Stomach (tissue), 8 donors: ENCODE measurements at regions not wholly inside any gene's neighbourhood (a gene's known extent, or its start where the extent isn't known, plus 50 kb on each side); places are given as distances from the start of the nearest gene placed in this dataset.

Experiments used
- DNase-seq, 2 donors: peaks; one replicate each; pipeline versions ENCODE4 v3.0.0 to v3.0.0-alpha.2; 2013 to 2019
- H3K27ac ChIP-seq, 5 donors: fragments of 200-600 bp in 4 of 5; sonication (generic) in 4 of 5; one replicate each; pipeline ENCODE4 v1.5.1; 2013 to 2019; ENCODE audit warnings: mild to moderate bottlenecking in 1 of 5, moderate library complexity in 1 of 5
- H3K27me3 ChIP-seq, 3 donors: fragments of 200-600 bp; sonication (generic); one replicate each; pipeline ENCODE4 v1.5.1; 2017 to 2019; ENCODE audit warnings: mixed run types in 1 of 3
- H3K36me3 ChIP-seq, 4 donors: fragments of 200-600 bp; sonication (generic); 1 replicate in 3 of 4; 2 replicates in 1 of 4; pipeline ENCODE4 v1.5.1; 2016 to 2019
- H3K4me1 ChIP-seq, 4 donors: fragments of 200-600 bp; sonication (generic); one replicate each; pipeline ENCODE4 v1.5.1; 2016 to 2019
- H3K4me3 ChIP-seq, 4 donors: fragments of 200-600 bp; sonication (generic) in 3 of 4; one replicate each; pipeline ENCODE4 v1.5.1; 2016 to 2019; ENCODE audit warnings: mild to moderate bottlenecking in 1 of 4
- H3K9me3 ChIP-seq, 4 donors: fragments of 200-600 bp; sonication (generic); one replicate each; pipeline ENCODE4 v1.5.1; 2016 to 2019
- CTCF ChIP-seq, 7 experiments: fragments of 450-650 bp in 4 of 7; fragments of 200-600 bp in 3 of 7; sonication (generic) in 3 of 7; IDR thresholded peaks; one replicate each; pipeline ENCODE4 v1.5.1; 2016 to 2019; ENCODE audit warnings: antibody characterized with exemption in 7 of 7, control low read depth in 2 of 7, mild to moderate bottlenecking in 1 of 7
- EP300 ChIP-seq: sonication (generic); formaldehyde crosslinking; IDR thresholded peaks from one replicate; pipeline ENCODE4 v1.6.1; 2017; ENCODE audit warnings: antibody characterized with exemption
- POLR2A ChIP-seq, 4 donors: fragments of 450-650 bp; IDR thresholded peaks; one replicate each; pipeline ENCODE4 v1.6.1; 2016; ENCODE audit warnings: antibody characterized with exemption in 4 of 4, control low read depth in 2 of 4, mild to moderate bottlenecking in 1 of 4, moderate library complexity in 1 of 4
- POLR2AphosphoS5 ChIP-seq, 3 donors: sonication (generic); formaldehyde crosslinking; IDR thresholded peaks; one replicate each; pipeline ENCODE4 v1.6.1; 2016; ENCODE audit warnings: antibody characterized with exemption in 3 of 3
- WGBS, 5 donors: extraction: QIAGEN DNeasy Blood & Tissue Kit in 3 of 5; methylation state at CpG; one replicate each; pipeline versions ENCODE4 v1.1.5 to v1.1.7; 2013 to 2018; 5-methylcytosine and 5-hydroxymethylcytosine counted together
- intact Hi-C: fragments of 100-400 bp; cut with DNase I; formaldehyde crosslinking; loops from one replicate; pipeline ENCODE4 v1.15.1; 2023; ENCODE audit warnings: low total_unique reads
- donor health status: healthy with polysubstance abuse.
- donor health status: Bipolar disorder and iron deficiency.
- donor health status: healthy.

GRCh38 chr1:81149649-81150325, 650.9 kb upstream of the ADGRL2 start:
- TF ChIP-seq EP300 (no peak), POLR2AphosphoS5 (IDR thresholded peaks at IDR 0.05) (no peak), CTCF (IDR thresholded peaks at IDR 0.05) (no peak), POLR2A (IDR thresholded peaks at IDR 0.05) (no peak)
- intact Hi-C loops, result no loop called here
- H3K9me3 ChIP-seq, result no peaks in the 10 kb centered on the region
- no peak for DNase-seq
- 53 to 64% (median 56%) methylated on average over 2 of the region's 2 CpGs for WGBS, 5 donors
- no peak overlapping the region for H3K27ac ChIP-seq
- H3K27me3 ChIP-seq, result no peaks in the 10 kb centered on the region
- no peaks in the 10 kb centered on the region for H3K4me1 ChIP-seq
- H3K4me3 ChIP-seq, result no peak overlapping the region
- no peaks in the 10 kb centered on the region for H3K36me3 ChIP-seq

- Histone ChIP-seq H3K27me3 (no peaks in the 10 kb centered on the region), H3K4me1 (no peaks in the 10 kb centered on the region), H3K27ac (no peak overlapping the region), H3K4me3 (no peak overlapping the region), H3K36me3 (no peaks in the 10 kb centered on the region), H3K9me3 (no peaks in the 10 kb centered on the region)
- DNase-seq, result no peak
- intact Hi-C loops, result no loop called here
- 56 to 76% (median 71%) methylated on average over 4 of the region's 4 CpGs for WGBS, 5 donors
- TF ChIP-seq CTCF (IDR thresholded peaks at IDR 0.05), result no peak
- TF ChIP-seq POLR2AphosphoS5 (IDR thresholded peaks at IDR 0.05), result no peak
These were observed 656.4 kb upstream of the ADGRL2 start for GRCh38 chr1:81144240-81144825.

GRCh38 chr1:81142099-81142826, 658.5 kb upstream of the ADGRL2 start:
- no peak overlapping the region for H3K4me3 ChIP-seq
- no peaks in the 10 kb centered on the region for H3K4me1 ChIP-seq
- H3K27me3 ChIP-seq, result no peaks in the 10 kb centered on the region
- intact Hi-C loops, result no loop called here
- 33 to 70% (median 42%) methylated on average over 1 of the region's 1 CpG for WGBS, 5 donors
- no peak for DNase-seq
- H3K9me3 ChIP-seq, result no peaks in the 10 kb centered on the region
- TF ChIP-seq POLR2AphosphoS5 (IDR thresholded peaks at IDR 0.05) (no peak), CTCF (IDR thresholded peaks at IDR 0.05) (no peak), EP300 (no peak), POLR2A (IDR thresholded peaks at IDR 0.05) (no peak)
- no peak overlapping the region for H3K27ac ChIP-seq
- H3K36me3 ChIP-seq, result no peaks in the 10 kb centered on the region

- Histone ChIP-seq H3K36me3 (no peaks in the 10 kb centered on the region), H3K4me3 (no peak overlapping the region), H3K9me3 (no peaks in the 10 kb centered on the region), H3K27ac (no peak overlapping the region), H3K4me1 (no peaks in the 10 kb centered on the region), H3K27me3 (no peaks in the 10 kb centered on the region)
- intact Hi-C loops, result no loop called here
- TF ChIP-seq POLR2A (IDR thresholded peaks at IDR 0.05), result no peak
- no peak for DNase-seq
- WGBS, 5 donors, result 85 to 96% (median 90%) methylated on average over 6 of the region's 6 CpGs
These were observed 665.2 kb upstream of the ADGRL2 start for GRCh38 chr1:81135524-81135923.

DNA sequence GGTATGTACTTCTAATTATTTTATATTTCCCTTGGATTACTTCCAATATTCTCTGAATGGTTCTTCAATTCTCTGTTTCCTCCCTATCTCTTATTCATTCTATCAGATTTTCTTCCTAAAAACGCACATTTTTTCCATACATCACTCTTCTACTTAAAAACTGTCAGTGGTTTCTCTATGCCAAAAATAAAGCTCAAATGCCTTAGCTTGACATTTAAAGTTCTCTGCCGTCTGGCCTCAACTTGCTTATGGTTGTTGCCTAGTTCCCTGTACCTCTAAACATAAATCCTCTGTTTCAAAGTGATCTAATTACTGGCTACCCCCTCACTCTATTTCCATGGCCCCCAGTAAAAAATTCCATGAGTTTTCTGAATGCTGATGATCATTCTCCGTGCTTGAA, 671.0 kb upstream of the ADGRL2 start:
- peak in 1 of 2 donors; percentile 22 for DNase-seq
- intact Hi-C loops, result no loop called here
- peaks cover 0 to 10% (median 0%) of the 10 kb centered on the region in 4 donors for H3K4me1 ChIP-seq
- H3K4me3 ChIP-seq, result no peak overlapping the region
- H3K9me3 ChIP-seq, result no peaks in the 10 kb centered on the region
- H3K27ac ChIP-seq, result no peak overlapping the region
- no peaks in the 10 kb centered on the region for H3K27me3 ChIP-seq
- no peak for TF ChIP-seq CTCF (IDR thresholded peaks at IDR 0.05)
- no peak for TF ChIP-seq POLR2AphosphoS5 (IDR thresholded peaks at IDR 0.05)
- TF ChIP-seq POLR2A (IDR thresholded peaks at IDR 0.05), result no peak
- TF ChIP-seq EP300, result no peak
- WGBS, 5 donors, result 64 to 85% (median 78%) methylated on average over 3 of the region's 3 CpGs
- H3K36me3 ChIP-seq, result no peaks in the 10 kb centered on the region
